OCI-LY1 (cell line): ENCODE measurements at regions not wholly inside any gene's neighbourhood (a gene's known extent, or its start where the extent isn't known, plus 50 kb on each side); places are given as distances from the start of the nearest gene placed in this dataset.

Experiments used
- EZH2 ChIP-seq: fragments of 200-600 bp; sonication (generic), shearing (Covaris generic); IDR thresholded peaks from 2 replicates; pipeline ENCODE4 v1.8.0; 2017; ENCODE audit warnings: borderline replicate concordance, mixed run types, mild to moderate bottlenecking, antibody characterized with exemption, low read length, moderate library complexity, mixed read lengths
- TF ChIP-seq, protein P1 (sequence below): fragments of 200-600 bp; sonication (generic), shearing (Covaris generic); IDR thresholded peaks from 2 replicates; pipeline ENCODE4 v1.5.1; 2017; ENCODE audit warnings: mild to moderate bottlenecking, antibody characterized with exemption, low read length, moderate library complexity, mixed read lengths

DNA sequence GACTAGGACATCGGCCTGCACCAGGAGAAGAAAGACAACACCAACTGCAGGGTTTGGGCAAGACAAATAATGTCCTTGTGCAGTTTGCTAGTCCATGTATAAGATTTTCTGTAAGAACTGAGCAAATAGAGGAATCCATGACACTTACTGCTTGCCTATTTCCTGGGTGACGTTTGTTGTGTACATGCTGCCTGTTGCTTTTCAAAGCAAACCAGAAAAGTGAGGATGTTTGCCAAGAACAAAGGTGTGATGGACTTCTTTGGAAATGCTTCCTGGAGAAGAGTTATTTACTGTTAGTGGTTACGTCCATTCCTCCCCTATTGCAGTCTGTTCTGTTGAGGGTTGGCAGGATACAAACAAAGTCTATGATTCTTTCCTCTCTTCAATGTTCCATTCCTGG lies 126.5 kb downstream of the CASP12 start:
- TF ChIP-seq, protein P1, sequence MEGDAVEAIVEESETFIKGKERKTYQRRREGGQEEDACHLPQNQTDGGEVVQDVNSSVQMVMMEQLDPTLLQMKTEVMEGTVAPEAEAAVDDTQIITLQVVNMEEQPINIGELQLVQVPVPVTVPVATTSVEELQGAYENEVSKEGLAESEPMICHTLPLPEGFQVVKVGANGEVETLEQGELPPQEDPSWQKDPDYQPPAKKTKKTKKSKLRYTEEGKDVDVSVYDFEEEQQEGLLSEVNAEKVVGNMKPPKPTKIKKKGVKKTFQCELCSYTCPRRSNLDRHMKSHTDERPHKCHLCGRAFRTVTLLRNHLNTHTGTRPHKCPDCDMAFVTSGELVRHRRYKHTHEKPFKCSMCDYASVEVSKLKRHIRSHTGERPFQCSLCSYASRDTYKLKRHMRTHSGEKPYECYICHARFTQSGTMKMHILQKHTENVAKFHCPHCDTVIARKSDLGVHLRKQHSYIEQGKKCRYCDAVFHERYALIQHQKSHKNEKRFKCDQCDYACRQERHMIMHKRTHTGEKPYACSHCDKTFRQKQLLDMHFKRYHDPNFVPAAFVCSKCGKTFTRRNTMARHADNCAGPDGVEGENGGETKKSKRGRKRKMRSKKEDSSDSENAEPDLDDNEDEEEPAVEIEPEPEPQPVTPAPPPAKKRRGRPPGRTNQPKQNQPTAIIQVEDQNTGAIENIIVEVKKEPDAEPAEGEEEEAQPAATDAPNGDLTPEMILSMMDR, result no peak
- no peak for TF ChIP-seq EZH2
